ENCODE measurements at regions not wholly inside any gene's neighbourhood (a gene's known extent, or its start where the extent isn't known, plus 50 kb on each side); places are given as distances from the start of the nearest gene placed in this dataset.

GRCh38 chr21:35838987-35839763 is 221.2 kb downstream of the SETD4 start:
- H3K36me3 Mint-ChIP-seq (ENCODE audit: low read depth): no peaks in the 10 kb centered on the region
- H3K9me3 Mint-ChIP-seq: no peaks in the 10 kb centered on the region
- intact Hi-C loops (cut with micrococcal nuclease): no loop called here
- H3K27me3 Mint-ChIP-seq: peaks cover 10% of the 10 kb centered on the region
- H3K4me3 Mint-ChIP-seq: no peak overlapping the region
- no peak overlapping the region for H3K27ac Mint-ChIP-seq
- no peaks in the 10 kb centered on the region for H3K4me1 Mint-ChIP-seq (ENCODE audit: low read depth)

- peaks cover 13% of the 10 kb centered on the region for H3K27me3 Mint-ChIP-seq
Measured at GRCh38 chr21:35838350-35838749, 222.0 kb downstream of the SETD4 start.

GRCh38 chr21:35833991-35834390 is 226.3 kb downstream of the SETD4 start:
- Mint-ChIP-seq H3K27me3 (peaks cover 15% of the 10 kb centered on the region), H3K9me3 (no peaks in the 10 kb centered on the region), H3K4me3 (no peak overlapping the region), H3K4me1 (ENCODE audit: low read depth) (peaks cover 6% of the 10 kb centered on the region), H3K27ac (no peak overlapping the region), H3K36me3 (ENCODE audit: low read depth) (no peaks in the 10 kb centered on the region)
- intact Hi-C loops (cut with micrococcal nuclease): no loop called here

More at GRCh38 chr21:35838350-35838749, 222.0 kb downstream of the SETD4 start:
- Mint-ChIP-seq H3K9me3 (no peaks in the 10 kb centered on the region), H3K27ac (no peak overlapping the region), H3K4me3 (no peak overlapping the region), H3K36me3 (ENCODE audit: low read depth) (no peaks in the 10 kb centered on the region), H3K4me1 (ENCODE audit: low read depth) (no peaks in the 10 kb centered on the region)
- intact Hi-C loops (cut with micrococcal nuclease): no loop called here

- intact Hi-C loops (cut with micrococcal nuclease): no loop called here
- no peaks in the 10 kb centered on the region for H3K36me3 Mint-ChIP-seq (ENCODE audit: low read depth)
- H3K4me3 Mint-ChIP-seq: no peak overlapping the region
- no peak overlapping the region for H3K27ac Mint-ChIP-seq
- H3K27me3 Mint-ChIP-seq: peaks cover 21% of the 10 kb centered on the region
- H3K9me3 Mint-ChIP-seq: no peaks in the 10 kb centered on the region
- H3K4me1 Mint-ChIP-seq (ENCODE audit: low read depth): peaks cover 8% of the 10 kb centered on the region
Measured at GRCh38 chr21:35833388-35833787, 226.9 kb downstream of the SETD4 start.

GRCh38 chr21:35831230-35831629 is 229.1 kb downstream of the SETD4 start:
- Mint-ChIP-seq H3K9me3 (no peaks in the 10 kb centered on the region), H3K27ac (no peak overlapping the region), H3K36me3 (ENCODE audit: low read depth) (no peaks in the 10 kb centered on the region), H3K4me1 (ENCODE audit: low read depth) (peaks cover 8% of the 10 kb centered on the region), H3K4me3 (no peak overlapping the region), H3K27me3 (peaks cover 22% of the 10 kb centered on the region)
- intact Hi-C loops (cut with micrococcal nuclease): no loop called here

GRCh38 chr21:35829067-35829466 is 231.3 kb downstream of the SETD4 start:
- no peaks in the 10 kb centered on the region for H3K36me3 Mint-ChIP-seq (ENCODE audit: low read depth)
- H3K4me1 Mint-ChIP-seq (ENCODE audit: low read depth): peaks cover 8% of the 10 kb centered on the region
- H3K4me3 Mint-ChIP-seq: no peak overlapping the region
- H3K9me3 Mint-ChIP-seq: no peaks in the 10 kb centered on the region
- no peak overlapping the region for H3K27ac Mint-ChIP-seq
- peaks cover 23% of the 10 kb centered on the region for H3K27me3 Mint-ChIP-seq
- intact Hi-C loops (cut with micrococcal nuclease): no loop called here

GRCh38 chr21:35828161-35828560 is 232.2 kb downstream of the SETD4 start:
- H3K27me3 Mint-ChIP-seq: peaks cover 23% of the 10 kb centered on the region
- H3K36me3 Mint-ChIP-seq (ENCODE audit: low read depth): no peaks in the 10 kb centered on the region
- no peaks in the 10 kb centered on the region for H3K9me3 Mint-ChIP-seq
- H3K4me3 Mint-ChIP-seq: no peak overlapping the region
- H3K4me1 Mint-ChIP-seq (ENCODE audit: low read depth): peaks cover 8% of the 10 kb centered on the region
- intact Hi-C loops (cut with micrococcal nuclease): no loop called here
- no peak overlapping the region for H3K27ac Mint-ChIP-seq

- no peak overlapping the region for H3K4me3 Mint-ChIP-seq
- peaks cover 23% of the 10 kb centered on the region for H3K27me3 Mint-ChIP-seq
- H3K36me3 Mint-ChIP-seq (ENCODE audit: low read depth): no peaks in the 10 kb centered on the region
- H3K27ac Mint-ChIP-seq: no peak overlapping the region
- H3K4me1 Mint-ChIP-seq (ENCODE audit: low read depth): peaks cover 8% of the 10 kb centered on the region
- no peaks in the 10 kb centered on the region for H3K9me3 Mint-ChIP-seq
- intact Hi-C loops (cut with micrococcal nuclease): no loop called here
Measured at GRCh38 chr21:35827004-35827403, 233.3 kb downstream of the SETD4 start.

GRCh38 chr21:35825370-35826353 is 234.7 kb downstream of the SETD4 start:
- Mint-ChIP-seq H3K4me3 (no peak overlapping the region), H3K27me3 (peaks cover 19% of the 10 kb centered on the region), H3K36me3 (ENCODE audit: low read depth) (no peaks in the 10 kb centered on the region), H3K9me3 (no peaks in the 10 kb centered on the region), H3K27ac (no peak overlapping the region), H3K4me1 (ENCODE audit: low read depth) (peaks cover 8% of the 10 kb centered on the region)
- intact Hi-C loops (cut with micrococcal nuclease): no loop called here

GRCh38 chr21:35824136-35824535 is 236.2 kb downstream of the SETD4 start:
- Mint-ChIP-seq H3K27me3 (peaks cover 13% of the 10 kb centered on the region), H3K4me1 (ENCODE audit: low read depth) (peaks cover 3% of the 10 kb centered on the region), H3K27ac (no peak overlapping the region), H3K9me3 (no peaks in the 10 kb centered on the region), H3K4me3 (no peak overlapping the region), H3K36me3 (ENCODE audit: low read depth) (no peaks in the 10 kb centered on the region)
- intact Hi-C loops (cut with micrococcal nuclease): no loop called here

GRCh38 chr21:35819134-35819533 is 241.2 kb downstream of the SETD4 start:
- Mint-ChIP-seq H3K27ac (no peak overlapping the region), H3K4me3 (no peak overlapping the region), H3K36me3 (ENCODE audit: low read depth) (no peaks in the 10 kb centered on the region), H3K27me3 (peaks cover 2% of the 10 kb centered on the region), H3K9me3 (no peaks in the 10 kb centered on the region), H3K4me1 (ENCODE audit: low read depth) (no peaks in the 10 kb centered on the region)
- intact Hi-C loops (cut with micrococcal nuclease): no loop called here

- Mint-ChIP-seq H3K27me3 (peaks cover 2% of the 10 kb centered on the region), H3K27ac (no peak overlapping the region), H3K4me3 (no peak overlapping the region), H3K4me1 (ENCODE audit: low read depth) (no peaks in the 10 kb centered on the region), H3K36me3 (ENCODE audit: low read depth) (no peaks in the 10 kb centered on the region), H3K9me3 (no peaks in the 10 kb centered on the region)
- intact Hi-C loops (cut with micrococcal nuclease): no loop called here
Measured at GRCh38 chr21:35818597-35818996, 241.7 kb downstream of the SETD4 start.

GRCh38 chr21:35814858-35815619 is 245.3 kb downstream of the SETD4 start:
- Mint-ChIP-seq H3K4me1 (ENCODE audit: low read depth) (no peaks in the 10 kb centered on the region), H3K27me3 (no peaks in the 10 kb centered on the region), H3K4me3 (no peak overlapping the region), H3K36me3 (ENCODE audit: low read depth) (no peaks in the 10 kb centered on the region), H3K9me3 (no peaks in the 10 kb centered on the region), H3K27ac (no peak overlapping the region)
- intact Hi-C loops (cut with micrococcal nuclease): no loop called here

- H3K36me3 Mint-ChIP-seq (ENCODE audit: low read depth): no peaks in the 10 kb centered on the region
- no peaks in the 10 kb centered on the region for H3K4me1 Mint-ChIP-seq (ENCODE audit: low read depth)
- no peak overlapping the region for H3K27ac Mint-ChIP-seq
- H3K9me3 Mint-ChIP-seq: no peaks in the 10 kb centered on the region
- intact Hi-C loops (cut with micrococcal nuclease): no loop called here
- H3K27me3 Mint-ChIP-seq: no peaks in the 10 kb centered on the region
- H3K4me3 Mint-ChIP-seq: no peak overlapping the region
Measured at GRCh38 chr21:35812679-35813078, 247.6 kb downstream of the SETD4 start.

All from dendritic cell treated with granulocyte-macrophage colony-stimulating factor and Interleukin-4, amounts not matched to agents 40 ng/mL and 50 ng/mL, for 4 days (primary cell).